ENCODE measurements at regions not wholly inside any gene's neighbourhood (a gene's known extent, or its start where the extent isn't known, plus 50 kb on each side); places are given as distances from the start of the nearest gene placed in this dataset.
"Not testable (repeated sequence)": the region's sequence is repeated elsewhere in the genome, so short reads cannot be mapped to it uniquely, and the experiment has no call there.

- Histone ChIP-seq H3K9me3 (ENCODE audit: insufficient read depth, low read depth, low read length) (0 out of 2 replicates have a peak, but pooled peaks cover 6% of the 10 kb centered on the region), H3K4me3 (ENCODE audit: low read length) (no peak overlapping the region), H3K4me1 (ENCODE audit: insufficient read depth, low read length) (no peaks in the 10 kb centered on the region), H3K9ac (ENCODE audit: low read depth, low read length) (no peak overlapping the region), H3K36me3 (ENCODE audit: insufficient read depth, low read length) (no peaks in the 10 kb centered on the region), H3K27ac (ENCODE audit: low read depth, low read length) (no peak overlapping the region), H3K27me3 (ENCODE audit: insufficient read depth, low read length) (no peaks in the 10 kb centered on the region)
- 100% methylated on average over 1 of the region's 1 CpG for WGBS
These were observed 1421.3 kb downstream of the OLFM4 start for GRCh38 chr13:54449922-54450321.

- Histone ChIP-seq H3K27ac (ENCODE audit: low read depth, low read length) (no peak overlapping the region), H3K9ac (ENCODE audit: low read depth, low read length) (no peak overlapping the region), H3K36me3 (ENCODE audit: insufficient read depth, low read length) (no peaks in the 10 kb centered on the region), H3K9me3 (ENCODE audit: insufficient read depth, low read depth, low read length) (no peaks in the 10 kb centered on the region), H3K4me1 (ENCODE audit: insufficient read depth, low read length) (no peaks in the 10 kb centered on the region; the same call in 1 of the 2 replicates), H3K4me3 (ENCODE audit: low read length) (no peak overlapping the region), H3K27me3 (ENCODE audit: insufficient read depth, low read length) (no peaks in the 10 kb centered on the region)
- WGBS, result 95% methylated on average over 1 of the region's 1 CpG
These were observed 1455.6 kb downstream of the OLFM4 start for GRCh38 chr13:54484166-54484565.

- H3K27me3 ChIP-seq (ENCODE audit: insufficient read depth, low read length), result no peaks in the 10 kb centered on the region
- WGBS, result 94% methylated on average over 6 of the region's 7 CpGs
- H3K4me3 ChIP-seq (ENCODE audit: low read length), result no peak overlapping the region
- no peak overlapping the region for H3K27ac ChIP-seq (ENCODE audit: low read depth, low read length)
- H3K36me3 ChIP-seq (ENCODE audit: insufficient read depth, low read length), result no peaks in the 10 kb centered on the region
- H3K4me1 ChIP-seq (ENCODE audit: insufficient read depth, low read length), result no peaks in the 10 kb centered on the region; the same call in 1 of the 2 replicates
- no peak overlapping the region for H3K9ac ChIP-seq (ENCODE audit: low read depth, low read length)
- no peaks in the 10 kb centered on the region for H3K9me3 ChIP-seq (ENCODE audit: insufficient read depth, low read depth, low read length)
These were observed 1458.0 kb downstream of the OLFM4 start for GRCh38 chr13:54486421-54487166.

- no peak overlapping the region for H3K9ac ChIP-seq (ENCODE audit: low read depth, low read length)
- no peaks in the 10 kb centered on the region for H3K27me3 ChIP-seq (ENCODE audit: insufficient read depth, low read length)
- H3K4me3 ChIP-seq (ENCODE audit: low read length), result no peak overlapping the region
- no peaks in the 10 kb centered on the region; the same call in 1 of the 2 replicates for H3K4me1 ChIP-seq (ENCODE audit: insufficient read depth, low read length)
- H3K36me3 ChIP-seq (ENCODE audit: insufficient read depth, low read length), result no peaks in the 10 kb centered on the region
- H3K27ac ChIP-seq (ENCODE audit: low read depth, low read length), result no peak overlapping the region
- WGBS, result 100% methylated on average over 1 of the region's 1 CpG
- H3K9me3 ChIP-seq (ENCODE audit: insufficient read depth, low read depth, low read length), result no peaks in the 10 kb centered on the region
These were observed 1460.7 kb downstream of the OLFM4 start for GRCh38 chr13:54489359-54489758.

GRCh38 chr13:54492995-54493394 is 1464.4 kb downstream of the OLFM4 start:
- 96% methylated on average over 3 of the region's 3 CpGs for WGBS
- Histone ChIP-seq H3K27ac (ENCODE audit: low read depth, low read length) (no peak overlapping the region), H3K9ac (ENCODE audit: low read depth, low read length) (no peak overlapping the region), H3K27me3 (ENCODE audit: insufficient read depth, low read length) (no peaks in the 10 kb centered on the region), H3K9me3 (ENCODE audit: insufficient read depth, low read depth, low read length) (no peaks in the 10 kb centered on the region), H3K4me1 (ENCODE audit: insufficient read depth, low read length) (no peaks in the 10 kb centered on the region; the same call in 1 of the 2 replicates), H3K4me3 (ENCODE audit: low read length) (no peak overlapping the region), H3K36me3 (ENCODE audit: insufficient read depth, low read length) (no peaks in the 10 kb centered on the region)

- no peak overlapping the region for H3K27ac ChIP-seq (ENCODE audit: low read depth, low read length)
- H3K4me1 ChIP-seq (ENCODE audit: insufficient read depth, low read length), result no peaks in the 10 kb centered on the region
- no peaks in the 10 kb centered on the region for H3K36me3 ChIP-seq (ENCODE audit: insufficient read depth, low read length)
- 93% methylated on average over 5 of the region's 5 CpGs for WGBS
- H3K4me3 ChIP-seq (ENCODE audit: low read length), result no peak overlapping the region
- no peak overlapping the region for H3K9ac ChIP-seq (ENCODE audit: low read depth, low read length)
- H3K9me3 ChIP-seq (ENCODE audit: insufficient read depth, low read depth, low read length), result no peaks in the 10 kb centered on the region
- no peaks in the 10 kb centered on the region for H3K27me3 ChIP-seq (ENCODE audit: insufficient read depth, low read length)
These were observed 1482.8 kb downstream of the OLFM4 start for GRCh38 chr13:54511366-54511765.

- no peak overlapping the region for H3K27ac ChIP-seq (ENCODE audit: low read depth, low read length)
- no peaks in the 10 kb centered on the region for H3K27me3 ChIP-seq (ENCODE audit: insufficient read depth, low read length)
- no peak overlapping the region for H3K4me3 ChIP-seq (ENCODE audit: low read length)
- H3K4me1 ChIP-seq (ENCODE audit: insufficient read depth, low read length), result no peaks in the 10 kb centered on the region
- no peak overlapping the region for H3K9ac ChIP-seq (ENCODE audit: low read depth, low read length)
- no peaks in the 10 kb centered on the region for H3K36me3 ChIP-seq (ENCODE audit: insufficient read depth, low read length)
- no peaks in the 10 kb centered on the region for H3K9me3 ChIP-seq (ENCODE audit: insufficient read depth, low read depth, low read length)
- 61% methylated on average over 1 of the region's 1 CpG for WGBS
These were observed 1484.6 kb downstream of the OLFM4 start for GRCh38 chr13:54513254-54513653.

GRCh38 chr13:54536112-54536511 is 1507.5 kb downstream of the OLFM4 start:
- no peaks in the 10 kb centered on the region for H3K36me3 ChIP-seq (ENCODE audit: insufficient read depth, low read length)
- no peaks in the 10 kb centered on the region for H3K27me3 ChIP-seq (ENCODE audit: insufficient read depth, low read length)
- no peaks in the 10 kb centered on the region for H3K9me3 ChIP-seq (ENCODE audit: insufficient read depth, low read depth, low read length)
- peaks cover 4% of the 10 kb centered on the region; the same call in 1 of the 2 replicates for H3K4me1 ChIP-seq (ENCODE audit: insufficient read depth, low read length)
- no peak overlapping the region for H3K27ac ChIP-seq (ENCODE audit: low read depth, low read length)
- WGBS, result 68% methylated on average over 3 of the region's 3 CpGs
- H3K4me3 ChIP-seq (ENCODE audit: low read length), result no peak overlapping the region
- no peak overlapping the region for H3K9ac ChIP-seq (ENCODE audit: low read depth, low read length)

- H3K27ac ChIP-seq (ENCODE audit: low read depth, low read length), result no peak overlapping the region
These were observed 1534.7 kb downstream of the OLFM4 start for GRCh38 chr13:54563286-54563685.

GRCh38 chr13:54572037-54572436 is 1543.4 kb downstream of the OLFM4 start:
- Histone ChIP-seq H3K4me1 (ENCODE audit: insufficient read depth, low read length) (peaks cover 14% of the 10 kb centered on the region; the same call in 1 of the 2 replicates), H3K4me3 (ENCODE audit: low read length) (peak overlapping the region; percentile 53), H3K9ac (ENCODE audit: low read depth, low read length) (peak overlapping the region; percentile 82)
- not testable (repeated sequence) for H3K36me3 ChIP-seq (ENCODE audit: insufficient read depth, low read length); H3K27me3 ChIP-seq (ENCODE audit: insufficient read depth, low read length); H3K9me3 ChIP-seq (ENCODE audit: insufficient read depth, low read depth, low read length); H3K27ac ChIP-seq (ENCODE audit: low read depth, low read length)
- 25% methylated on average over 13 of the region's 13 CpGs for WGBS

More at GRCh38 chr13:54563286-54563685, 1534.7 kb downstream of the OLFM4 start:
- H3K4me1 ChIP-seq (ENCODE audit: insufficient read depth, low read length), result peaks cover 6% of the 10 kb centered on the region; the same call in 1 of the 2 replicates
- H3K36me3 ChIP-seq (ENCODE audit: insufficient read depth, low read length), result no peaks in the 10 kb centered on the region
- no peaks in the 10 kb centered on the region for H3K27me3 ChIP-seq (ENCODE audit: insufficient read depth, low read length)
- no peaks in the 10 kb centered on the region for H3K9me3 ChIP-seq (ENCODE audit: insufficient read depth, low read depth, low read length)
- 85% methylated on average over 1 of the region's 2 CpGs for WGBS
- no peak overlapping the region for H3K4me3 ChIP-seq (ENCODE audit: low read length)
- no peak overlapping the region for H3K9ac ChIP-seq (ENCODE audit: low read depth, low read length)

- WGBS, result 92% methylated on average over 5 of the region's 6 CpGs
- Histone ChIP-seq H3K36me3 (ENCODE audit: insufficient read depth, low read length) (no peaks in the 10 kb centered on the region), H3K27ac (ENCODE audit: low read depth, low read length) (no peak overlapping the region), H3K27me3 (ENCODE audit: insufficient read depth, low read length) (no peaks in the 10 kb centered on the region), H3K4me1 (ENCODE audit: insufficient read depth, low read length) (peaks cover 14% of the 10 kb centered on the region; the same call in 1 of the 2 replicates), H3K9me3 (ENCODE audit: insufficient read depth, low read depth, low read length) (no peaks in the 10 kb centered on the region), H3K9ac (ENCODE audit: low read depth, low read length) (no peak overlapping the region), H3K4me3 (ENCODE audit: low read length) (no peak overlapping the region)
These were observed 1544.6 kb downstream of the OLFM4 start for GRCh38 chr13:54573186-54573585.
